ENCODE measurements at regions not wholly inside any gene's neighbourhood (a gene's known extent, or its start where the extent isn't known, plus 50 kb on each side); places are given as distances from the start of the nearest gene placed in this dataset.

GRCh38 chr5:138643040-138643791, 68.0 kb upstream of the HSPA9 start:
- TF ChIP-seq POLR2A (IDR thresholded peaks at IDR 0.05; ENCODE audit: low read depth): no peak
- TF ChIP-seq CTCF (IDR thresholded peaks at IDR 0.05): no peak
